AG10803 (cell line): ENCODE measurements at regions not wholly inside any gene's neighbourhood (a gene's known extent, or its start where the extent isn't known, plus 50 kb on each side); places are given as distances from the start of the nearest gene placed in this dataset.

Experiments
- DNase-seq: peaks from one replicate; pipeline ENCODE4 v3.0.0; 2010; ENCODE audit warnings: low read depth
- H3K4me3 ChIP-seq: 2 replicates; pipeline ENCODE4 v1.5.1; 2011; ENCODE audit warnings: mild to moderate bottlenecking, low read length, control low read depth
- TF ChIP-seq, protein P1 (sequence below): conservative IDR thresholded peaks from 2 replicates; pipeline ENCODE4 v1.5.1; 2011; ENCODE audit warnings: mild to moderate bottlenecking, low read length, control low read depth, inconsistent platforms

GRCh38 chr10:28774051-28774995 lies 97.0 kb downstream of the BAMBI start:
- H3K4me3 ChIP-seq, result no peak overlapping the region
- TF ChIP-seq, protein P1, sequence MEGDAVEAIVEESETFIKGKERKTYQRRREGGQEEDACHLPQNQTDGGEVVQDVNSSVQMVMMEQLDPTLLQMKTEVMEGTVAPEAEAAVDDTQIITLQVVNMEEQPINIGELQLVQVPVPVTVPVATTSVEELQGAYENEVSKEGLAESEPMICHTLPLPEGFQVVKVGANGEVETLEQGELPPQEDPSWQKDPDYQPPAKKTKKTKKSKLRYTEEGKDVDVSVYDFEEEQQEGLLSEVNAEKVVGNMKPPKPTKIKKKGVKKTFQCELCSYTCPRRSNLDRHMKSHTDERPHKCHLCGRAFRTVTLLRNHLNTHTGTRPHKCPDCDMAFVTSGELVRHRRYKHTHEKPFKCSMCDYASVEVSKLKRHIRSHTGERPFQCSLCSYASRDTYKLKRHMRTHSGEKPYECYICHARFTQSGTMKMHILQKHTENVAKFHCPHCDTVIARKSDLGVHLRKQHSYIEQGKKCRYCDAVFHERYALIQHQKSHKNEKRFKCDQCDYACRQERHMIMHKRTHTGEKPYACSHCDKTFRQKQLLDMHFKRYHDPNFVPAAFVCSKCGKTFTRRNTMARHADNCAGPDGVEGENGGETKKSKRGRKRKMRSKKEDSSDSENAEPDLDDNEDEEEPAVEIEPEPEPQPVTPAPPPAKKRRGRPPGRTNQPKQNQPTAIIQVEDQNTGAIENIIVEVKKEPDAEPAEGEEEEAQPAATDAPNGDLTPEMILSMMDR, result no peak
- DNase-seq, result no peak

DNA sequence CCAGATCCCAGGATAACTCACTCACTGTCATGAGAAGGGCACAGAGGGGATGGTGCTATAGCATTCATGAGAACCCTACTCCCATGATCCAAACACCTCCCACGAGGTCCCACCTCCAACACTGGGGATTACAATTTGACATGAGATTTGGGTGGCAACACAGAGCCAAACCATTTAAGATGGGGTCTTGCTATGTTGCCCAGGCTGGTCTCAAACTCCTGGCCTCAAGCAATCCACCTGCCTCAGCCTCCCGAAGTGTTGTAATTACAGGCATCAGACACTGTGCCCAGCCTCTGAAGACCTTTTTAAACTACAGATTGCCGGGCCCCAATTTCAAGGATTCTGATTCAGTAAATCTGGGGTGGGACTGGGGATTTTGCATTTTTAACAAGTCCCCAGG lies 98.5 kb downstream of the BAMBI start:
- no peak overlapping the region for H3K4me3 ChIP-seq

GRCh38 chr10:28776519-28776918 lies 99.2 kb downstream of the BAMBI start:
- TF ChIP-seq, protein P1, result no peak
- DNase-seq, result no peak
- no peak overlapping the region for H3K4me3 ChIP-seq

More for the DNA sequence above, 98.5 kb downstream of the BAMBI start:
- TF ChIP-seq, protein P1, result no peak
- DNase-seq, result no peak

DNA sequence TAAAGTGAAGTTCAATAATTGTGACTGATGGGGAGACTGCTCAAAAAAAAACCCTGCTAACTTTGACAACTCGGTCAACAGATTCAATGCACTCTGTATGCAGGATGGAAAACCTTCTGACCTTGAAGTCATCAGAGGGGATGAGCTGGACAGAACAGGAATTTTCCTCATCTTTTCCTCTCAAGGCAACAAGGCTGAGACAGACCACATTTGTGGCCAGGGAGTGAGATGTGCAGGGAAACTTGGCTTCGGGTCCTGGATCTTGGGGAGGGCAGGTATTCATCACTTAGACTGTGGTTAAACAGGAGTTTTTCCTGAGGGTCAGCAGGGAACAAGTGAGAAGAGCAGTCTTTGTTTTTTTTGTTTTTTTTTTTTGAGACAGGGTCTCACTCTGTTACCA lies 100.6 kb downstream of the BAMBI start:
- TF ChIP-seq, protein P1, result no peak
- H3K4me3 ChIP-seq, result no peak overlapping the region
- DNase-seq, result no peak

- H3K4me3 ChIP-seq, result no peak overlapping the region
- TF ChIP-seq, protein P1, result no peak
- DNase-seq, result no peak
Observed at GRCh38 chr10:28778524-28778923, 101.2 kb downstream of the BAMBI start.

DNA sequence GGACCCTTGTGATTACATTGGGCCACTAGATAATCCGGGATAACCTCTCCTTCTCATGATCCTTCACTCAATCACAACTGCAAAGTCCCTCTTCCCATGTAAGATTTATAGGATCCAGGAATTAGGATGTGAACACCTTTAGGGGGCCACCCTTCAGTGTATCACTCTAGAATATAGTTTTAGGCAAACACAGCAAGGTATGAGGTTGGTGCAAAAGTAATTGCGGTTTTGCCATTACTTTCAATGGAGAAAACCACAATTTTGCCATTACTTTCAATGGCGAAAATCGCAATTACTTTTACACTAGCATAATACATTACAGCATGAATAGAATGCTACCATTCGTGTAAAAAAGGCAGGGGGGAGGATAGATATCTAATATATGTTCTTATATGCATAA lies 104.0 kb downstream of the BAMBI start:
- H3K4me3 ChIP-seq, result no peak overlapping the region
- TF ChIP-seq, protein P1, result no peak
- no peak for DNase-seq

DNA sequence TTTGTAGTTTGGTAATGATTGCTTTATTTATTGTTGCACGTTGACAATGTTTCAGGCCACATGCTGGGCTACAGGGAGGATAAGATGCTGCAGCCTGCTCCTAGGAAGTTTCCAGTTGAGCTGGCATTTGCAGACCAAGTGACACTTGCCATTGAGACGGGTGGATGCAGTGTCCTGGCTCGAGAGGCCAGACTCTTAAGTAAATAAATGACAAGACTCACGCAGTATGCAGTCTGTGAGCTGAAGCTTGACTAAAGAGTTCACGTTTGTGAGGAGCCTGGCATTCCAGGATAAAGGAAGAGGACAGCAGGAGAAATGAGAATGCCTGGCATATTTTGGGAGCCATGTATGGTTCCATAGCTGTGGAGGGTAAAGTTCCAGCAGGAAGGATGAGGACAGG lies 105.8 kb downstream of the BAMBI start:
- H3K4me3 ChIP-seq, result no peak overlapping the region
- TF ChIP-seq, protein P1, result no peak
- no peak for DNase-seq
